HG03039 (cell line): ENCODE measurements at regions not wholly inside any gene's neighbourhood (a gene's known extent, or its start where the extent isn't known, plus 50 kb on each side); places are given as distances from the start of the nearest gene placed in this dataset.
"Not testable (repeated sequence)": the region's sequence is repeated elsewhere in the genome, so short reads cannot be mapped to it uniquely, and the experiment has no call there.

Experiments
- ATAC-seq: cut with Tn5 transposase; IDR thresholded peaks from one replicate; pipeline ENCODE4 v1.9.1; 2021; ENCODE audit warnings: mild to moderate bottlenecking, moderate library complexity; ENCODE audit not compliant: unreplicated experiment

DNA sequence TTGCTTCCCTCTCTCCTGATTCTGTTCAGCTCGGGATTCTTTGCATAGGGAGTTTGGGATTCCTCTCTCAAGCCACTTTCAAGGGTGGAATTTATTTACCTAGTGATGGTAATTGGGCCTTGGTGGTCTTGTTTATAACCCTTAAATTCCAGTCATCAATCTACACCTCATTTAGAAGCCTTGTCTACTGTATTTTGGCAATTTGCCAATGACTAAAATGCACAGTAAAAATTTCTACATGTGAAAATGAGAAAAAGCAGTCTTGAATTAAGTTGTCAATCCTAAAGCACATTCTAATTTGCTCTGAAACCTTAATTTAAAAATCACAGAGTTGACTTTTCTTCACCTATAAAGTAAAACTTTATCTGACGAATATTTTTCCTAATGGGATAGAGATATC lies 749.2 kb upstream of the CRIM1 start:
- ATAC-seq, result no peak

GRCh38 chr2:35598310-35598709 lies 757.3 kb upstream of the CRIM1 start:
- ATAC-seq, result no peak

DNA sequence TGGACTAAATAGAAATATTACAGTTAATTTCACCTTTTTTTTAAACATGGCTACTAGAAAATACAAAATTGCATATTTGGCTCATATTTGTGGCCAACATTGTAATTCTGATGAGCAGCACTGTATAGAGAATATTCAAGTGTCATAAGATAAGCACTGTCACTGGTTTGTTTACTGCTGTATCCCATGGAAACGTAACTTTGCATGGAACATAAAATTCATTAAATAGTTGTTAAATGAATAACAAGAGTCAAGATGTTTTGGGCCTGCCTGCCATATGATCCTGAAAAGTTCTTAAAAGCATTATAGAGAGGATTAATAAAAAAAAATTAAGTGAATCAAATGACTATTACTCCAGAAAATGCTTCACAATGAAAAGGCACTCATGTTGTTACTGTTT lies 763.7 kb upstream of the CRIM1 start:
- no peak for ATAC-seq

- no peak for ATAC-seq
Measured at GRCh38 chr2:35585972-35586371, 769.6 kb upstream of the CRIM1 start.

- no peak for ATAC-seq
Measured at GRCh38 chr2:35582637-35583036, 772.9 kb upstream of the CRIM1 start.

DNA sequence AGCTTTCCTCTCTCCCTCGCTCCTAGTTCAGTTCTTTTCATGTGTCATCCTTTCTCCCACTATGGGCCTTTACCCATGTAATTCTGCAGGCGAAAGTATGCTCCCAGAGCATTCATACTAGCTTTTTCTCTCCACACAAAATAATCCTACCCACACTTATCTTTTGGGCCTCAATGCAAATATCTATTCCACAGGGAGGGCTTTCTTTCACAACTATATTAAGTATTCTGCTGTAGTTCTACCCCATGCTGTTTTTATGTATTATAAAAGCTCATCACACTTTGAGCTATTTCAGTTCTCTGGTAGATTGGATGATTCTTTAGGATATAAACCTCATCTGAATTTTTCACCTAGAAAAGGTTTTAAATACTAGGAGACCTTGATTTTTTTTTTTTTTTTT lies 774.6 kb upstream of the CRIM1 start:
- no peak for ATAC-seq

GRCh38 chr2:35568574-35568973 lies 787.0 kb upstream of the CRIM1 start:
- not testable (repeated sequence) for ATAC-seq

DNA sequence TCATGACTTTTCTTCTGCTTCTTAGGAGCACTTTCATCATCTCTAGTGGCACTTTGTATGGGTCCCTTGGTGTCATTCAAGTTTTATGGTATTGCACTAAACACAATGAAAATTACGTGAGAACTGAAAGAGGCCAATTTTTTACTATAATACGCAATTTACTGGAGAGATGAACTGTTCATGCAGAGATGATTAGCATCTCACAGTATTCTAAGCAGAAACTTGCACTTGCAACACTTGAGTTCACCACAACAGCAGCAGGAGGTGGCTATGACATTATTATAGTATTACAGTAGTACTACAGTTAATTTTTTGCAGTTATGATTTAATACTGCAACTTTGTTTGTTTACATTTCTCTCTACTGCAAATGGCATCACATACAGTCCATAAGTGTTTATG lies 793.1 kb upstream of the CRIM1 start:
- ATAC-seq, result no peak

- ATAC-seq, result no peak
Measured at GRCh38 chr2:35548171-35548570, 807.4 kb upstream of the CRIM1 start.

DNA sequence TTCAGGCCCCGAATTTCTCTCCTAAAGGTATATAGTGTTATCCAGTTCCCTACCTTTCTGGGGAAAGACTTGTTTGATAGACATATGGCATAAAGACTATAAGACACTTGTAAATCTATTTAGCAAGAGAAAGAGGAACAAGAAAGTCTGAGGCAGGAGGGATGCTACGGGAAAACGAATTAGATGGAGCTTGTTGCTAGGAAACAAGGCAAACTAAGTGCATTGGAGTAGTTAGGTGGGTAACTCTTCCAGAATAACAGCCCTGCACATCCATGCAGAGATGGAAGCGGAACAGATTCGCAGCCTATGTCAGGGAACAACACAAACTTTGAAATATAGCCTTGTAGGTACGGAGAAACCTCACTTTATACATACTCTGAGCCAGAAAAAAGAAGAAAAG lies 810.3 kb upstream of the CRIM1 start:
- no peak for ATAC-seq

GRCh38 chr2:35538796-35539195 lies 816.8 kb upstream of the CRIM1 start:
- ATAC-seq, result no peak

DNA sequence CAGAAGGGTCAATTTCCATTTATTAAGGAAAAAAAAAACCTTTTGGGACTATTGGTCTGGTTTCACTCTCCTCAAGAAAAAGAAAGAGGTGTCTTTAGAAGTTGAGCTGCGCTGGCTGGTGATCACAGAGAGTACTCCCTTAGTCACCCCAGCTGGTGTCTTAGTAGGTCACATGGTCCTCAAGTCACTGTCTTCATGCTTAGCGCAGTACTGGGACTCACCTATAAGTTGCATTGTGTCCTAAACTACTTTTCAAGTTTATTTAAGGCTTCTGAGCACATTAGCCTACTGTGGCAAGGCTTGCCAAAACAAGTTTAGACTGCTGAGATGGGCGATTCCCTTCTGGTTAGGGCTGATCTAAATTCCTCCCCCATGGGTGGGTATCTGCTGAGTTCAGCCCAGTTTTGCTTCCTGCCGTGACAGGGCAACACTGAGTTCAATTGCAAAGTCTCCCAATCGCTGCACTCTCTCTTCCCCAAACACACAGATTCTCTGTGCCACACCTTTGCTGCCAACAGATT lies 824.9 kb upstream of the CRIM1 start:
- no peak for ATAC-seq

GRCh38 chr2:35526741-35527140 lies 828.8 kb upstream of the CRIM1 start:
- ATAC-seq, result no peak

DNA sequence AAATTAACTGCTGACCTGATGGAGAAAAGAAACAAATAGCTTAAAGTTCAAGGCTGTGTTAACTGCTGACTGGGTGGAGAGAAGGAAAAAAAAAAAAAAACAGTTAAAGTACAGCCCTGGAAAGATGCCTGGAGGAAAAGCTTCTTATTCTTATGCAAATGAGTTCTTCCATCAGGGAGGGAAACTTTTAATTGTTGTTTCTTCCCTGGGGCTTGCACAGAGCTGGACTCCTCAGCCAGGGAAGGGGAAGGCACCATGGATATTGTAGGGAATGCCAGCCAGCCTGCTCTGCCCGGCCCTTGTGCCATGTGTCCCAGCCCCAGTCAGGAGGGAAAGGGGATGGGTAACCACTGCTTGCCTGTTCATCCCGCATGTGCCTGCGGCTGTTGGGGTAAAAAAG lies 833.1 kb upstream of the CRIM1 start:
- ATAC-seq, result no peak

DNA sequence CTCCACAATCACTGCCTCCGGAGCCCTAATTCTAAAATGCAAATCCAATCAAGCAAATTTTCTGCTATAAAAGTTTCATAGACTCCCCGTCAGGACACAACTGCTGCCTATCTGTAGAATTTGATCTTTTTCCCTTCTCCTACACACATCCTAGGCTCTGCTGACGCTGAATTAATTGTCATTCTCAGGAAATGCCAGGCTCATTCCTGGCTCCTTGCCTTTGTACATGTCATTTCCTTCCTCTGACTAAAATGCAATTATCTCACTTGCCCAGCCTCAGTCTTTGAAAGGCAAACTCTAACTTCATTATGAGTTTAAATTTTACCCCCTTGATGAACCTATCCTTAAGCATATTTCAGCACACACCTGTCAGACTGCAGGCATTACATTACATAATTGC lies 844.9 kb upstream of the CRIM1 start:
- no peak for ATAC-seq

DNA sequence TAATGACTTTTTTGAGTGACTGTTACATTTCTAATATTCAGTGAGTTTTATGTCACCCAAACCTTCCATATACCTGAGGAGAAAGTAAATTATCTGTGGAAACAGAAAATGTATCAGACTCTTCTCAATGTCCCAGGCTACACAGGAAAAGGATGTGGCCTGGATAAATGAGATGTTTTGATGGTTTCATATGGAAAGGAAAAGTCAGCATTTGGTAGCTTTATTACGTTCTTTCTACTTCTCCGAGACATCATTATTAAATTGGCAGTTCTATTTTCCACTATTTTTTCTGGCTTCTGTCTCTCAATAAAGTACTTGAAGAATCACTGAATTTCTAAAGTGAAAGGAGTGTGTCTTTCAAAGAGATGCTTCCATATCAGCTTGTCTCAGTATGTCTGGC lies 847.0 kb upstream of the CRIM1 start:
- no peak for ATAC-seq

DNA sequence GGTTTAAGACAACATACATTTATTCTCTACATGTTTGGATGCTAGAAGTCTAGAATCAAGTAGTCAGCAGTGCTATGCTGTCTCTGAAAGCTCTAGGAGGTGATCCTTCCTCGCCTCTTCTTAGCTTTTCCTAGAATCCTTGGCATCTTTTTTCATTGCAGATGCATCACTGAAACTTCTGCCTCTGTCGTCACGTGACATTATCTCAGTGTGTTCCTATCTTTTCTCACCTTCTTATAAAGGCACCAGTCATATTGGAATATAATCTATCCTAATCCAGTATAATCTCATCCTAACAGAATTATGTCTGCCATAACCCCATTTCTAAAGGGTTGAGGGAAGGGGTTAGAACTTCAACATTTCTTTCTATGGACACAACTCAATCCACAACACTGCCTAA lies 851.2 kb upstream of the CRIM1 start:
- ATAC-seq, result no peak

DNA sequence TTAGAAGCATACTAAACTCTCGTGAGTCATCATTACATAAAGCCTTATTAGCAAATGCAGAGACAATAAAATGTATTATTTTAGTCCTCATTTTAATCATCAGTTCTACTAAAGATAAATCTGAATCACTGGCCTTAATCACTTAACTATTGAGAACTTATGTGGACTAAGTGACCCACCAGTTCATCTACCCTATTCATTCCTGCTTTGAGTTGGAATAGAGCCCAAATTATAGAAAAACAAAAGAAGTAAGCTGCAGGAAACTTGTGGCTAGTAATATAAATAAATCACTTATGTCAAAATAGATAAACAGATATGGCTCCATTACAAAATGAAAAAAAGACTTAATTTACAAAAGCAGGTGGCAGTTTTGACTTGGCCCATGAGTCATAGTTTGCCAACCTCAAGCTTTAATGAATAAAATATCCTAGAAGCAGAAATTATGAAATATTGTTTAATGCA lies 851.8 kb upstream of the CRIM1 start:
- no peak for ATAC-seq

DNA sequence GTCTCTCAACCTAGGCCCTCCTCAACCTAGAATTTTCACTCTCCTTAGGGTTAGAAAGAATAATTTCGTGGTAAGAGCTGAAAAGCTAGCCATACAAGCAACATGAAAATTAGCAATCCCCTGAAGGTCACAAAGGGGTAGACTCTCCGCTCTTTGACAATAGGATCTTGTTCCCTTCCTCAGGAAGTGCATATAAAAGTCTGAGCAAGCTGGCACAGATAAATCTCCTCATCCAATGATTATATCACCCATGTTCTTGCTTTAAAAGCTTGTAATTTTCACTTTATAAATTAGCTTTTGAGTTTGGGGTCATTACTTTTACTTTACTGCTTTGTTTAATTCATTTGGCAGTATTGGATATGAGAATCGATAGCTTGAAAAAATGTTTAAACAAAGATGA lies 852.3 kb upstream of the CRIM1 start:
- no peak for ATAC-seq

DNA sequence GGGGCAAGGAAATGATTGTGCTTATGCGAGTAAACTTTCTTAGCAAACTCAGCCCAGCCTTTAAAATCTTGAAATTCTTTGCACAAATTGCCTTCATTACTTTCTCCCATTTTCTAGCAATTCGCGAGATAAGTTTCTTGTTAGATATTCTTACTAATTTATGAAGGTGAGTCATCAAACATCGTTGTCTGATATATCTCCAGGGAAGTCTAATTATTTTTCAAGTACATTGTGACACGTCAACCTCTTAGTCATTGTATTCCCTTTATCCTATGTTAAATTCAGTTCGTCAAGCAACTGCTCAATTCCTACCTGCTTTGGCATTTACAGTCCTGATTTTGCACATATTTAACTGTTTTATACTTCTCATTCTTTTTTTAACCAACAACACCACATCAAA lies 854.5 kb upstream of the CRIM1 start:
- ATAC-seq, result no peak

- no peak for ATAC-seq
Measured at GRCh38 chr2:35496022-35496421, 859.6 kb upstream of the CRIM1 start.

DNA sequence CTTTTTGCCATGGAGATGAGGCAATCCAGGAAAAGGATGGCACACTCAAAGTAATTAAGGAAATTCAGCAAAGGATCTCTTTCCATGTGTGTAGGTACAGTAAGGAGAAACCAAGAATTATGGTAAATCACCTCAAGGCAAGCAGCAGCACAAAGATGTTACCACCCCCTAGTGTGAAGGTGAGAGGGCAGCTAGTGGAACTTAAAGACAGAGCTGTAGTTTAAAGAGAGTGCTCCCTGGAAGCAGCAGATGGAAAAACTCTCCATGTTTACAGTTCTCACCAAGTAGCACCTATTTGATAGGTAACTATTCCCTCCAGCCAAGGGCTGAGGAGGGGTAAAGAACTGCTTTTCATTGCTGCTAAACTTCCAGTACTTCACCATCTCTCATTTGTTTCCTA lies 860.4 kb upstream of the CRIM1 start:
- no peak for ATAC-seq

- ATAC-seq, result not testable (repeated sequence)
Measured at GRCh38 chr2:35478121-35478520, 877.5 kb upstream of the CRIM1 start.

- no peak for ATAC-seq
Measured at GRCh38 chr2:35468245-35468644, 887.3 kb upstream of the CRIM1 start.
